Transverse colon (tissue), 3 donors: ENCODE measurements at regions not wholly inside any gene's neighbourhood (a gene's known extent, or its start where the extent isn't known, plus 50 kb on each side); places are given as distances from the start of the nearest gene placed in this dataset.

Experiments
- EP300 ChIP-seq: sonication (generic); formaldehyde crosslinking; IDR thresholded peaks from one replicate; pipeline ENCODE4 v1.6.1; 2017; ENCODE audit warnings: antibody characterized with exemption, low read depth
- POLR2A ChIP-seq: fragments of 450-650 bp; IDR thresholded peaks from one replicate; pipeline ENCODE4 v1.6.1; 2016; ENCODE audit warnings: antibody characterized with exemption, mild to moderate bottlenecking, moderate library complexity
- TF ChIP-seq, protein P1 (sequence below), 5 experiments: fragments of 200-600 bp in 3 of 5; fragments of 450-650 bp in 2 of 5; sonication (generic) in 3 of 5; IDR thresholded peaks; 1 replicate in 2 of 5; 2 replicates in 3 of 5; pipeline ENCODE4 v1.5.1; 2016 to 2017; ENCODE audit warnings: antibody characterized with exemption in 5 of 5, inconsistent platforms in 3 of 5, mild to moderate bottlenecking in 2 of 5, moderate library complexity in 1 of 5

GRCh38 chr2:6183226-6183625 lies 491.0 kb downstream of the SOX11 start:
- TF ChIP-seq, protein P1, sequence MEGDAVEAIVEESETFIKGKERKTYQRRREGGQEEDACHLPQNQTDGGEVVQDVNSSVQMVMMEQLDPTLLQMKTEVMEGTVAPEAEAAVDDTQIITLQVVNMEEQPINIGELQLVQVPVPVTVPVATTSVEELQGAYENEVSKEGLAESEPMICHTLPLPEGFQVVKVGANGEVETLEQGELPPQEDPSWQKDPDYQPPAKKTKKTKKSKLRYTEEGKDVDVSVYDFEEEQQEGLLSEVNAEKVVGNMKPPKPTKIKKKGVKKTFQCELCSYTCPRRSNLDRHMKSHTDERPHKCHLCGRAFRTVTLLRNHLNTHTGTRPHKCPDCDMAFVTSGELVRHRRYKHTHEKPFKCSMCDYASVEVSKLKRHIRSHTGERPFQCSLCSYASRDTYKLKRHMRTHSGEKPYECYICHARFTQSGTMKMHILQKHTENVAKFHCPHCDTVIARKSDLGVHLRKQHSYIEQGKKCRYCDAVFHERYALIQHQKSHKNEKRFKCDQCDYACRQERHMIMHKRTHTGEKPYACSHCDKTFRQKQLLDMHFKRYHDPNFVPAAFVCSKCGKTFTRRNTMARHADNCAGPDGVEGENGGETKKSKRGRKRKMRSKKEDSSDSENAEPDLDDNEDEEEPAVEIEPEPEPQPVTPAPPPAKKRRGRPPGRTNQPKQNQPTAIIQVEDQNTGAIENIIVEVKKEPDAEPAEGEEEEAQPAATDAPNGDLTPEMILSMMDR (IDR thresholded peaks at IDR 0.05), result no peak
- TF ChIP-seq POLR2A (no peak), EP300 (no peak)
